H1 (cell line): ENCODE measurements at regions not wholly inside any gene's neighbourhood (a gene's known extent, or its start where the extent isn't known, plus 50 kb on each side); places are given as distances from the start of the nearest gene placed in this dataset.

ENCODE experiments used
- CTCF ChIA-PET: fragments of 300-600 bp; sonication (Branson Sonifier 250); formaldehyde crosslinking; loops from one replicate; lab custom pipeline; 2021; ENCODE audit not compliant: partially characterized antibody; lab: Charles Lee
- POLR2A ChIA-PET: fragments of 300-600 bp; sonication (Branson Sonifier 250); formaldehyde crosslinking; loops from one replicate; lab custom pipeline; 2021; ENCODE audit warnings: inconsistent platforms; ENCODE audit not compliant: partially characterized antibody; lab: Charles Lee
- DNase-seq, 2 experiments: peaks; one replicate each; pipeline versions ENCODE4 v3.0.0 to v3.0.0-alpha.2; 2010 to 2022; ENCODE audit warnings: low spot score in 2 of 2, low read depth in 1 of 2, mixed read lengths in 1 of 2
- FAIRE-seq: peaks from 2 replicates; lab custom pipeline; 2011; peaks lifted over from hg19 to GRCh38; lab: Jason Lieb, UNC
- H2AFZ ChIP-seq: 2 replicates; pipeline ENCODE4 v1.8.1; 2012; ENCODE audit warnings: low read length, inconsistent platforms
- H2AK5ac ChIP-seq: 2 replicates; pipeline ENCODE4 v1.6.1; 2013; ENCODE audit warnings: low read depth, low read length
- H2BK120ac ChIP-seq: replicated peaks from 2 replicates; pipeline ENCODE3; 2013; ENCODE audit warnings: low read depth, low read length, inconsistent platforms
- H2BK12ac ChIP-seq: 2 replicates; pipeline ENCODE4 v1.6.1; 2013; ENCODE audit warnings: low read depth, low read length
- H2BK15ac ChIP-seq: 2 replicates; pipeline ENCODE4 v1.6.1; 2013; ENCODE audit warnings: low read length
- H2BK20ac ChIP-seq: 2 replicates; pipeline ENCODE4 v1.6.1; 2013; ENCODE audit warnings: low read length
- H2BK5ac ChIP-seq: 2 replicates; pipeline ENCODE4 v1.6.1; 2013; ENCODE audit warnings: low read depth, low read length
- H3K14ac ChIP-seq: 2 replicates; pipeline ENCODE4 v1.6.1; 2013; ENCODE audit warnings: inconsistent platforms; ENCODE audit not compliant: insufficient read length
- H3K18ac ChIP-seq: 2 replicates; pipeline ENCODE4 v1.6.1; 2013; ENCODE audit warnings: low read length; ENCODE audit errors: extremely low read depth
- H3K23ac ChIP-seq: 2 replicates; pipeline ENCODE4 v1.6.1; 2013; ENCODE audit warnings: inconsistent platforms; ENCODE audit not compliant: insufficient read length
- H3K23me2 ChIP-seq: 2 replicates; pipeline ENCODE4 v1.6.1; 2013; ENCODE audit warnings: low read depth, low read length
- H3K27ac ChIP-seq: 2 replicates; pipeline ENCODE4 v1.6.1; 2011; ENCODE audit warnings: low read depth, low read length, inconsistent platforms
- H3K27me3 ChIP-seq, 4 experiments: replicated peaks in 1 of 4; 1 replicate in 1 of 4; 2 replicates in 3 of 4; pipeline versions ENCODE4 v1.6.1 to v1.8.1; 2011 to 2013; ENCODE audit warnings: low read length in 3 of 4, mild to moderate bottlenecking in 3 of 4, inconsistent platforms in 2 of 4, mixed read lengths in 2 of 4, moderate library complexity in 1 of 4; ENCODE audit not compliant: control insufficient read depth in 3 of 4, insufficient read depth in 3 of 4; ENCODE audit errors: extremely low read depth in 1 of 4
- H3K36me3 ChIP-seq, 4 experiments: 2 replicates each; pipeline versions ENCODE4 v1.6.1 to v1.8.1; 2011 to 2013; ENCODE audit warnings: mild to moderate bottlenecking in 4 of 4, low read length in 3 of 4, moderate library complexity in 2 of 4, control low read depth in 1 of 4, inconsistent platforms in 1 of 4; ENCODE audit not compliant: insufficient read depth in 4 of 4, control insufficient read depth in 2 of 4
- H3K4ac ChIP-seq: replicated peaks from 2 replicates; pipeline ENCODE3; 2013; ENCODE audit warnings: low read length, low read depth, mixed read lengths, inconsistent platforms; ENCODE audit not compliant: insufficient read length
- H3K4me1 ChIP-seq, 4 experiments: replicated peaks in 1 of 4; 1 replicate in 1 of 4; 2 replicates in 3 of 4; pipeline versions ENCODE4 v1.6.1 to v1.8.1; 2011 to 2013; ENCODE audit warnings: low read length in 3 of 4, inconsistent platforms in 2 of 4, mixed read lengths in 1 of 4; ENCODE audit not compliant: insufficient read depth in 4 of 4, control insufficient read depth in 3 of 4
- H3K4me2 ChIP-seq, 2 experiments: 2 replicates each; pipeline versions ENCODE4 v1.6.1 to v1.8.1; 2011 to 2013; ENCODE audit warnings: low read depth in 2 of 2, low read length in 2 of 2, control low read depth in 1 of 2, inconsistent platforms in 1 of 2, mild to moderate bottlenecking in 1 of 2; ENCODE audit not compliant: insufficient read depth in 1 of 2
- H3K4me3 ChIP-seq, 4 experiments: fragments of 200-600, 300-600 bp in 1 of 4; sonication (generic), shearing (Covaris generic), sonication (Bioruptor Twin) in 1 of 4; 2 replicates each; pipeline versions ENCODE4 v1.5.1 to v1.8.1; 2011 to 2016; ENCODE audit warnings: low read length in 4 of 4, low read depth in 3 of 4, control low read depth in 2 of 4, inconsistent platforms in 2 of 4, mild to moderate bottlenecking in 2 of 4, mixed read lengths in 1 of 4, moderate library complexity in 1 of 4; ENCODE audit not compliant: insufficient read depth in 2 of 4; ENCODE audit errors: extremely low read depth in 1 of 4
- H3K56ac ChIP-seq: replicated peaks from 2 replicates; pipeline ENCODE3; 2013; ENCODE audit warnings: low read depth, mild to moderate bottlenecking, mixed read lengths, low read length, inconsistent platforms; ENCODE audit not compliant: insufficient read length
- H3K79me1 ChIP-seq: 2 replicates; pipeline ENCODE4 v1.6.1; 2013; ENCODE audit warnings: low read depth, low read length, control low read depth
- H3K79me2 ChIP-seq, 2 experiments: 2 replicates each; pipeline versions ENCODE4 v1.6.1 to v1.8.1; 2012 to 2013; ENCODE audit warnings: low read length in 2 of 2, mild to moderate bottlenecking in 2 of 2, inconsistent platforms in 1 of 2; ENCODE audit not compliant: insufficient read depth in 2 of 2, control insufficient read depth in 1 of 2
- H3K9ac ChIP-seq, 4 experiments: replicated peaks in 1 of 4; 1 replicate in 1 of 4; 2 replicates in 3 of 4; pipeline versions ENCODE4 v1.6.1 to v1.8.1; 2011 to 2013; ENCODE audit warnings: low read depth in 3 of 4, low read length in 3 of 4, control low read depth in 2 of 4, mild to moderate bottlenecking in 2 of 4, moderate library complexity in 2 of 4, inconsistent platforms in 1 of 4; ENCODE audit errors: extremely low read depth in 1 of 4
- H3K9me3 ChIP-seq, 2 experiments: 2 replicates each; pipeline versions ENCODE4 v1.6.1 to v1.8.1; 2012 to 2013; ENCODE audit warnings: mild to moderate bottlenecking in 2 of 2, moderate library complexity in 2 of 2, control low read depth in 1 of 2, inconsistent platforms in 1 of 2, low read depth in 1 of 2, low read length in 1 of 2, mixed read lengths in 1 of 2; ENCODE audit not compliant: insufficient read depth in 2 of 2
- H4K20me1 ChIP-seq, 2 experiments: replicated peaks in 1 of 2; 2 replicates each; pipeline versions ENCODE3 to v1.8.1; 2011 to 2013; ENCODE audit warnings: inconsistent platforms in 2 of 2, low read length in 2 of 2, mild to moderate bottlenecking in 1 of 2; ENCODE audit not compliant: insufficient read depth in 2 of 2, control insufficient read depth in 1 of 2
- H4K5ac ChIP-seq: 2 replicates; pipeline ENCODE4 v1.6.1; 2013; ENCODE audit warnings: low read length, low read depth, mixed read lengths, inconsistent platforms; ENCODE audit not compliant: insufficient read length
- H4K8ac ChIP-seq: 2 replicates; pipeline ENCODE4 v1.8.0; 2013; ENCODE audit warnings: mild to moderate bottlenecking, moderate library complexity, low read length, inconsistent platforms; ENCODE audit not compliant: insufficient read depth; ENCODE audit errors: extremely low read depth
- H4K91ac ChIP-seq: replicated peaks from 2 replicates; pipeline ENCODE3; 2013; ENCODE audit warnings: low read length, mixed read lengths, inconsistent platforms; ENCODE audit not compliant: insufficient read length
- CEBPB ChIP-seq: IDR thresholded peaks from 2 replicates; pipeline ENCODE4 v1.6.1; 2012; ENCODE audit warnings: low read depth, low read length
- POLR2A ChIP-seq, 2 experiments: IDR thresholded peaks; 1 replicate in 1 of 2; 2 replicates in 1 of 2; pipeline ENCODE4 v1.6.1; 2011; ENCODE audit warnings: low read depth in 2 of 2, low read length in 2 of 2, mild to moderate bottlenecking in 2 of 2; ENCODE audit errors: control extremely low read depth in 1 of 2
- RAD21 ChIP-seq, 2 experiments: IDR thresholded peaks in 1 of 2; conservative IDR thresholded peaks in 1 of 2; 2 replicates each; pipeline ENCODE4 v1.6.1; 2011; ENCODE audit warnings: low read depth in 2 of 2, low read length in 2 of 2, improper control_type of control experiment in 1 of 2, inconsistent platforms in 1 of 2, mild to moderate bottlenecking in 1 of 2, moderate library complexity in 1 of 2
- WGBS, 2 experiments: shearing (Covaris generic) in 1 of 2; methylation state at CpG; one replicate each; pipeline versions ENCODE4 v1.1.6 to v1.1.7; 2013 to 2015; ENCODE audit warnings: low lambda C conversion rate in 2 of 2, mixed read lengths in 2 of 2, inconsistent platforms in 1 of 2, low coverage in 1 of 2, missing lambda C conversion rate in 1 of 2; ENCODE audit not compliant: insufficient replicate concordance in 2 of 2, insufficient coverage in 1 of 2, insufficient read length in 1 of 2; ENCODE audit errors: extremely low coverage in 1 of 2, missing lambda C conversion rate in 1 of 2; 5-methylcytosine and 5-hydroxymethylcytosine counted together

GRCh38 chr12:84964048-84964447 lies 51.4 kb upstream of the SLC6A15 start:
- Histone ChIP-seq H3K36me3 (no peaks in the 10 kb centered on the region), H3K23me2 (no peaks in the 10 kb centered on the region), H3K4ac (no peak overlapping the region), H3K4me3 (no peak overlapping the region), H2AFZ (no peak overlapping the region), H4K91ac (no peak overlapping the region), H2BK120ac (no peak overlapping the region), H3K27me3 (no peaks in the 10 kb centered on the region), H3K79me1 (no peaks in the 10 kb centered on the region), H2BK15ac (no peak overlapping the region), H3K79me2 (no peaks in the 10 kb centered on the region), H3K23ac (no peak overlapping the region), H2BK5ac (no peak overlapping the region), H2BK12ac (no peak overlapping the region), H2AK5ac (no peak overlapping the region), H3K18ac (no peak overlapping the region), H2BK20ac (no peak overlapping the region), H3K4me1 (no peaks in the 10 kb centered on the region; a peak in 2 of 7 replicates), H3K27ac (no peak overlapping the region), H3K14ac (no peak overlapping the region), H3K4me2 (no peak overlapping the region), H3K56ac (no peak overlapping the region), H3K9ac (no peak overlapping the region), H4K8ac (no peak overlapping the region), H4K20me1 (no peaks in the 10 kb centered on the region), H4K5ac (no peak overlapping the region), H3K9me3 (no peaks in the 10 kb centered on the region)
- POLR2A ChIA-PET, result no interaction called here
- CTCF ChIA-PET, result interaction anchor here (1.0 kb wide), 1 partner anchor 10 kb away, joined by 3 read pairs; no protein-coding TSS in a partner anchor
- no peak for DNase-seq
- TF ChIP-seq POLR2A (IDR thresholded peaks at IDR 0.05; ENCODE audit: control extremely low read depth in 1 of 2, low read depth in 2 of 2, low read length in 2 of 2) (no peak), RAD21 (IDR thresholded peaks at IDR 0.05 in 1 of 2, conservative IDR thresholded peaks at IDR 0.05 in 1 of 2; ENCODE audit: low read depth in 2 of 2, low read length in 2 of 2) (no peak), CEBPB (peak; percentile 58; the same call in 1 of the 2 replicates)
- FAIRE-seq, result no peak
- WGBS, 2 experiments, result 48% methylated on average over 2 of the region's 2 CpGs; no CpG with 5 or more reads in 1 of the 2 experiments
